ENCODE measurements at regions not wholly inside any gene's neighbourhood (a gene's known extent, or its start where the extent isn't known, plus 50 kb on each side); places are given as distances from the start of the nearest gene placed in this dataset.

- no peak for DNase-seq (ENCODE audit: low spot score)
Measured at GRCh38 chr11:79897896-79898295, 457.1 kb upstream of the TENM4 start.

- DNase-seq (ENCODE audit: low spot score): no peak
Measured at GRCh38 chr11:79896258-79896657, 455.4 kb upstream of the TENM4 start.

GRCh38 chr11:79894111-79894510, 453.3 kb upstream of the TENM4 start:
- no peak for DNase-seq (ENCODE audit: low spot score)

- no peak for DNase-seq (ENCODE audit: low spot score)
Measured at GRCh38 chr11:79890272-79890671, 449.4 kb upstream of the TENM4 start.

GRCh38 chr11:79864882-79865281, 424.1 kb upstream of the TENM4 start:
- DNase-seq (ENCODE audit: low spot score): no peak

- DNase-seq (ENCODE audit: low spot score): no peak
Measured at GRCh38 chr11:79860336-79860735, 419.5 kb upstream of the TENM4 start.

GRCh38 chr11:79857377-79858214, 416.8 kb upstream of the TENM4 start:
- DNase-seq (ENCODE audit: low spot score): no peak

- no peak for DNase-seq (ENCODE audit: low spot score)
Measured at GRCh38 chr11:79852176-79852575, 411.3 kb upstream of the TENM4 start.

GRCh38 chr11:79845002-79845709, 404.3 kb upstream of the TENM4 start:
- DNase-seq (ENCODE audit: low spot score): no peak

- DNase-seq (ENCODE audit: low spot score): no peak
Measured at GRCh38 chr11:79834015-79834414, 393.2 kb upstream of the TENM4 start.

- DNase-seq (ENCODE audit: low spot score): no peak
Measured at GRCh38 chr11:79830446-79830845, 389.6 kb upstream of the TENM4 start.

- no peak for DNase-seq (ENCODE audit: low spot score)
Measured at GRCh38 chr11:79829891-79830290, 389.1 kb upstream of the TENM4 start.

- DNase-seq (ENCODE audit: low spot score): no peak
Measured at GRCh38 chr11:79822766-79823165, 381.9 kb upstream of the TENM4 start.

GRCh38 chr11:79813551-79813950, 372.7 kb upstream of the TENM4 start:
- DNase-seq (ENCODE audit: low spot score): no peak

- DNase-seq (ENCODE audit: low spot score): no peak
Measured at GRCh38 chr11:79809487-79809886, 368.7 kb upstream of the TENM4 start.

GRCh38 chr11:79807506-79807905, 366.7 kb upstream of the TENM4 start:
- DNase-seq (ENCODE audit: low spot score): no peak

GRCh38 chr11:79796704-79797103, 355.9 kb upstream of the TENM4 start:
- DNase-seq (ENCODE audit: low spot score): no peak

- DNase-seq (ENCODE audit: low spot score): no peak
Measured at GRCh38 chr11:79794484-79795393, 353.9 kb upstream of the TENM4 start.

- DNase-seq (ENCODE audit: low spot score): no peak
Measured at GRCh38 chr11:79794057-79794456, 353.2 kb upstream of the TENM4 start.

GRCh38 chr11:79786961-79787360, 346.1 kb upstream of the TENM4 start:
- no peak for DNase-seq (ENCODE audit: low spot score)

- DNase-seq (ENCODE audit: low spot score): no peak
Measured at GRCh38 chr11:79783833-79784232, 343.0 kb upstream of the TENM4 start.

GRCh38 chr11:79768343-79768742, 327.5 kb upstream of the TENM4 start:
- DNase-seq (ENCODE audit: low spot score): no peak

Data from germinal center (tissue), 1 donor.